NCI-H82 (cell line): ENCODE measurements at regions not wholly inside any gene's neighbourhood (a gene's known extent, or its start where the extent isn't known, plus 50 kb on each side); places are given as distances from the start of the nearest gene placed in this dataset.
A peak's percentile ranks its signal among the peaks of the same experiment; 100 is the strongest.
"Not testable (repeated sequence)": the region's sequence is repeated elsewhere in the genome, so short reads cannot be mapped to it uniquely, and the experiment has no call there.

Source experiments
- DNase-seq: peaks from one replicate; lab custom pipeline; 2025; lab: John Stamatoyannopoulos, UW

DNA sequence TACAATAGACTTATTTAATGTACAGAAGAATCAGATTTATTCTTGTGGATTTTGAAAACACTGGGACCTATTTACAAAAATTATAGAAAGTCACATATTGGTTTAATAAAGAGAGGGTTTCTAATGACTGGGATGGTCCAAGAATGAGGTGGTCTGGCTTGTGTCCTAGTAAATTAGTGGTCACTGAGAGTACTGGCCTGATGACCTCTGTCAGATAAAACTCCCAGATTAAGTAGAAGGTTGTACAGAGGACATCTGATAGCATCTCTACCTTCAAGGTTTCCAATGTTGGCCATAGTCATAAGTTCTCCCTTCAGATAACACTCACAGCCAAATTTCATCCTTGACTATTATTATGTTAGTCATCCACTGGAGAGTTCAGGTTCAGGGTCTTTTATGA is 692.9 kb downstream of the MTRR start:
- no peak for DNase-seq

GRCh38 chr5:8563540-8563939 is 694.6 kb downstream of the MTRR start:
- DNase-seq: not testable (repeated sequence)

GRCh38 chr5:8568858-8569257 is 699.9 kb downstream of the MTRR start:
- no peak for DNase-seq

- DNase-seq: no peak
Observed at GRCh38 chr5:8570528-8570927, 701.6 kb downstream of the MTRR start.

DNA sequence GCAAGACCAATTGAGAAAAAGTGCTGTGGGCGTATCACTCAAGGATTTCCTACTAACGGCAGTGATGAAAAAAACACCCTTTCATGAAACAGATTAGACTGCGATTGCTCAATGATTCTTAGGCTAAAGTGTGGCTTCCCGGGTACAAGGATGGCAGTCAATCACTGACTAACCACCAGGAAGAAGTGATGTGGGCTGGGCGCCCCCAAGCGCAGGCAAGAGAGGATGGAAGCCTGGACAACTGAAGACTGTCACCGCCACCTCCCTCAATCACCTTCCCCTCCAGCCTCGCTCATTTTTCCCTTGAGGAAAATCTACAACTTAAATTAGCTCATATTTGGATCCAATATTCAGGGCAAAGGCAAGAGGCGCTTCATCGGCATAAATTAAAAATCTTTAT is 707.2 kb downstream of the MTRR start:
- DNase-seq: no peak

- DNase-seq: no peak
Observed at GRCh38 chr5:8577792-8578191, 708.8 kb downstream of the MTRR start.

GRCh38 chr5:8580298-8580697 is 711.4 kb downstream of the MTRR start:
- no peak for DNase-seq

GRCh38 chr5:8581047-8581446 is 712.1 kb downstream of the MTRR start:
- DNase-seq: no peak

DNA sequence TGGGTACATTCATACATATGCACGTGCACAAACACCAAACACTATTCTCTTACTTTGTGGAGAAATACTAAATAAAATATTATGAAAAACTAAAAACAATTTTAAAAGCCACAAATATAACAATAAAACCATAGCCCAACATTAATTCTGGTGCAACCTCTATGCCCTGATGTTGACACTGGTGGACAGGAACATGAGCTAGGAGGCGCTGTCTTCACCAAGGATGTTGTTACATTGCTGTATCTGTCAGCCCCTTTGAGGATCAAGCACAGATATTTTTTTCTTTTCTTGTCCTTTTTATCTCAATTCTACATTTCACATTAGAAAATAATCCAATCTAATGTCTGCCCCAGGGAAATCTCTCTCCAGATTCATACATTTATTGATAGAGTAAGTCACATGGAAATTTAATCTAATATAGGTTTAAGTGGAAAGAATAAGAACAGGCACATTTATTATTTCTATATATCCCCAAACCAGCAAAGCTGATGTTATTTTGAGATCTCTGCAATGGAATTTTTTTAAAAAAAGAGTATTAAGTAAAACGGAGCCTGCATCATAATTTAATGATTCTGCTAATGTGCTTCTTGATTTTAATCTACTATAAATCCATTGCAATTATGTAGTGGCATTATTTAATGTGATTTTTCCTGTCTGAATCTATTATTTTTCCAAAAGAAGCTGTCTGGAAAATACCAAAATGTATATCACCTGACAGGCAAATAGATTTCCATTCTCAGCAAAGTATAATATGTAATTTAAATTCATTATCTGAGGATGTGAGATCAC is 716.5 kb downstream of the MTRR start:
- DNase-seq: peak; percentile 11

DNA sequence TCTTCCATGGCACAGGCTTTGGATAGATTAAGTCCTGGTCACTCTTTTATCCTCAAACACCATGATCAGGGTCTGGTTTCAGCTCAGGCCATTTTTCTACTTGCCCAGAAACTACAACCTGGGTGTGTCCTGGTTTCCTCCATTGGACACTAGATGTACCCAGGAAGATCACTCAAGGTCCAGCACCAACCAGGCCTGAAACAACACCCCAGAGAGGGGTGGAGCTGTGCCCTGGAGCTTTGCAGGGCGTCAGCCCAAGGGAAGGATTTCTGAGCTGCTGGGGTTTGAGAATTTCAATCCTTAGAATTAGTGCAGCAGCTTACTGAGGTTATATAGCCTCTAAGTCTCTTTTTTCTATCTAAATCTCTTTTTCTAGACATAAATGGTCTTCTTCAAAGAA is 722.0 kb downstream of the MTRR start:
- DNase-seq: no peak

GRCh38 chr5:8598356-8598755 is 729.4 kb downstream of the MTRR start:
- no peak for DNase-seq

DNA sequence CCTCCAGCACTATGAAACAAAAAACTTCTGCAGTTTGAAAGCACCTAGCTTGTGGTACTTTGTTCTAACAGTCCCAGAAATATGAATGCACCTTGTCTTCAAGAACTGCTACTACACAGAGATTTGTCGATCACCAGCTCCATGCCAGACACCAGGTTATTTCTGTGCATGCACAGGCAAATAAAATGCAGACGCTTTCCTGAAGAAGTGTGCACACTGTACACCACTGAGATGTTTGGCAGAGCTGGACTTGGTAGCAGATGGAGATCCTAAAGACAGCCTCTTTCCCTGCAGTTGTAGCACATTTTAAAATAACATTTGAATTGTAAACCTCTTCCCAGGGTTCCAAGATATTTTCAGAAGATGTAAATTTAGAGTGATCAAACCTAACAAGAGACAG is 730.0 kb downstream of the MTRR start:
- no peak for DNase-seq

DNA sequence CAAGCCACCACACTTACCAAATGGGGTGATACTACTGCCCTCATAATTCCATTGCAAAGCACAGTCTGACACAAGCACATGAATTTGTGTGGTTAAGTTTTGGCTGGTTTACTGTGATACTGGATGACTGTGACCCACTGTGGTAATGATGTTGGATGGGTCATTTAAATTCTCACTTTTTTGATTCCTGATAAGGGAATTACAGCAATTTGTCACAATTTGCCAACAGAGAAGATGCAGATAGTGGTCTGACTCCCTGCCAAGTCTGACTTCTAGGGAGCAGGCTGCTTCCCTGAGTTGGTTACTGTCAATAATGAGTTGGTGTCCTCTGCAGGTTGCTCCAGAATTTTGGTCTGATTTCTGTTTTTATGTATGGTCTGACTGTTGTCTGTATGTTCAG is 731.9 kb downstream of the MTRR start:
- no peak for DNase-seq

DNA sequence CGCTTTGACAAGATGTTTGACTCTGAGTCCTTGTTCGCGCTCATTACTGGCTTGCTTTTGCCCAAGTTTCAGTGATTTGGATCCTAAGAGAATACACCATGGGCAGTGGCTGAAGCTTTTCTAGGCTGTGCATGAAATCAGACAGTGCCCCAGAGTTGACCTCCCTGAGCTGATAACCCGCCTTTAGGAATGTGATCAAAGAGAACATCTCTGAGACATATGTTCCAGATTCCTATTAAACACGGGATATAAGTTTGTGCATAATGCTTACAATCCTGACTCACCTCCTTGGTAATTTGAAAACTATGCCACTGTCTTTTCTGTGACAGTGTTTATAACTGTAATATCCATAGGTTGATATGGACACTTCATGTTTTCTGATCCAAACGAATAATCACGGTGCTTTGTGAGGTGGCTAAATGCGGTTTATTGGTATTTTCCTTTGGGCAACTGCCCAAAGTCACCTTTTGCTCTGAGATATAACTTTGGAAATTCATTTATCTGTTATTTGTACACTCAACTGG is 732.9 kb downstream of the MTRR start:
- DNase-seq: no peak

GRCh38 chr5:8606231-8606630 is 737.3 kb downstream of the MTRR start:
- DNase-seq: no peak

- no peak for DNase-seq
Observed at GRCh38 chr5:8611067-8611466, 742.1 kb downstream of the MTRR start.

DNA sequence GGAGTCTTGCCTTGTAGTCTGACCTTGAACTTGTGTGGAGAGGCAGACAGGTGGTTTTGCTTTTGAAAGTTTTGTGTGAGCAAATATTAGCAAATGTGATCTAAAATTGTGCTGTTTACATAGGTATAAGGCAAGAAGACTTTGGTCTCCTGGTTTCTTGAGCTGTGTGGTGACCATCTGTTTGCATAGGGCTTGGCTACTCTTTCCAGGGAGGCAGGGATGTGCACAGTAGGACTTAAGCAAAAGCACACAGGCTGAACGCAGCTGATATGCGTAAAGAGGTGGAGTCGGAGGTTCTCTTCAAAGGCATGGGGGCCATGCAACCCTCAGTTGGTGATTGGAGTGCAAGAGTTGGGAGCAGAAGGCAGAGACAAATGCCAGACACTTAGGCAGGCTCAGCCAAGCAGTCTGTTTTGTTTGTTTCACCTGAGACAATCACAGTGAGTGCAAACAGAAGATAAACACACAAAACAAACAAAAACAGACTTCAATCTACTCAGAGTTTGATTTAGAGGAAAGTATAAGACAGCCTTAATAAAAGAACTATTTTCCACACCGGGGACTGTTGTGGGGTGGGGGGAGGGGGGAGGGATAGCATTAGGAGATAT is 744.2 kb downstream of the MTRR start:
- no peak for DNase-seq

- DNase-seq: no peak
Observed at GRCh38 chr5:8615142-8615858, 746.4 kb downstream of the MTRR start.

GRCh38 chr5:8628521-8628920 is 759.6 kb downstream of the MTRR start:
- DNase-seq: peak; percentile 73

- DNase-seq: no peak
Observed at GRCh38 chr5:8633259-8633658, 764.3 kb downstream of the MTRR start.

DNA sequence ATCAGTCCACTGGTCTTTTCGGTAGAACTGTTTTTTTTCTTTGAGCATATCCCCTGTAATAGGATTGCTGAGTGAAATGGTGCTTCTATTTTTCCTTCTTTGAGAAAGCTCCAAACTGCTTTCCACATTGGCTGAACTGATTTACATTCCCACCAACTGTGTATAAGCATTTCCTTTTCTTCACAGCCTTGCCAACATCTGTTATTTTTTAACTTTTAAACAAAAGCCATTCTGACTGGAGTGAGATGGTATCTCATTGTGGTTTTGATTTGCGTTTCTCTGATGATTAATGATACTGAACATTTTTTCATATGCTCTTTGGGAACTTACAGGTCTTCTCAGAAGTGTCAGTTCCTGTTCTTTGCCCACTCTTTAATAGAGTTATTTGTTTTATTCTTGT is 764.7 kb downstream of the MTRR start:
- no peak for DNase-seq

GRCh38 chr5:8634219-8634618 is 765.3 kb downstream of the MTRR start:
- DNase-seq: no peak
